Sigmoid colon (tissue), 6 donors: ENCODE measurements at regions not wholly inside any gene's neighbourhood (a gene's known extent, or its start where the extent isn't known, plus 50 kb on each side); places are given as distances from the start of the nearest gene placed in this dataset.

Experiments
- DNase-seq: peaks from one replicate; pipeline ENCODE4 v3.0.0-alpha.2; 2019
- H3K27ac ChIP-seq, 4 donors: fragments of 200-600 bp; sonication (generic); one replicate each; pipeline ENCODE4 v1.5.1; 2016 to 2019; ENCODE audit warnings: mild to moderate bottlenecking in 1 of 4
- H3K27me3 ChIP-seq, 3 donors: fragments of 200-600 bp; sonication (generic); one replicate each; pipeline ENCODE4 v1.5.1; 2019; ENCODE audit warnings: mild to moderate bottlenecking in 1 of 3
- H3K36me3 ChIP-seq, 4 donors: fragments of 200-600 bp; sonication (generic); one replicate each; pipeline ENCODE4 v1.5.1; 2016 to 2019
- H3K4me1 ChIP-seq, 4 donors: fragments of 200-600 bp; sonication (generic); one replicate each; pipeline ENCODE4 v1.5.1; 2017 to 2019
- H3K4me3 ChIP-seq, 4 donors: fragments of 200-600 bp; sonication (generic); one replicate each; pipeline ENCODE4 v1.5.1; 2017 to 2019; ENCODE audit warnings: mild to moderate bottlenecking in 2 of 4, moderate library complexity in 1 of 4
- H3K9me3 ChIP-seq, 4 donors: fragments of 200-600 bp in 3 of 4; sonication (generic) in 3 of 4; one replicate each; pipeline versions ENCODE4 v1.5.1 to v1.6.1; 2013 to 2019
- EP300 ChIP-seq, 4 donors: sonication (generic); formaldehyde crosslinking; IDR thresholded peaks; one replicate each; pipeline ENCODE4 v1.6.1; 2017; ENCODE audit warnings: antibody characterized with exemption in 4 of 4
- POLR2A ChIP-seq, 2 donors: fragments of 450-650 bp; IDR thresholded peaks; one replicate each; pipeline ENCODE4 v1.6.1; 2016; ENCODE audit warnings: antibody characterized with exemption in 2 of 2, mild to moderate bottlenecking in 2 of 2, moderate library complexity in 2 of 2
- POLR2AphosphoS5 ChIP-seq, 4 donors: sonication (generic); formaldehyde crosslinking; IDR thresholded peaks; one replicate each; pipeline ENCODE4 v1.6.1; 2017; ENCODE audit warnings: antibody characterized with exemption in 4 of 4
- WGBS, 2 donors: extraction: QIAGEN DNeasy Blood & Tissue Kit; methylation state at CpG; one replicate each; pipeline ENCODE4 v1.1.7; 2013; 5-methylcytosine and 5-hydroxymethylcytosine counted together
- intact Hi-C: fragments of 100-400 bp; cut with DNase I; formaldehyde crosslinking; loops from one replicate; pipeline ENCODE4 v1.15.1; 2023
- TF ChIP-seq, protein P1 (sequence below), 4 experiments: fragments of 450-650 bp in 3 of 4; fragments of 200-600 bp in 1 of 4; IDR thresholded peaks; one replicate each; pipeline ENCODE4 v1.5.1; 2016 to 2019; ENCODE audit warnings: antibody characterized with exemption in 4 of 4, mild to moderate bottlenecking in 3 of 4, moderate library complexity in 2 of 4
- donor health status: healthy with polysubstance abuse.
- donor health status: healthy.

GRCh38 chr5:5069851-5070250 lies 70.3 kb upstream of the ADAMTS16 start:
- TF ChIP-seq EP300 (IDR thresholded peaks at IDR 0.05): no peak
- TF ChIP-seq, protein P1, sequence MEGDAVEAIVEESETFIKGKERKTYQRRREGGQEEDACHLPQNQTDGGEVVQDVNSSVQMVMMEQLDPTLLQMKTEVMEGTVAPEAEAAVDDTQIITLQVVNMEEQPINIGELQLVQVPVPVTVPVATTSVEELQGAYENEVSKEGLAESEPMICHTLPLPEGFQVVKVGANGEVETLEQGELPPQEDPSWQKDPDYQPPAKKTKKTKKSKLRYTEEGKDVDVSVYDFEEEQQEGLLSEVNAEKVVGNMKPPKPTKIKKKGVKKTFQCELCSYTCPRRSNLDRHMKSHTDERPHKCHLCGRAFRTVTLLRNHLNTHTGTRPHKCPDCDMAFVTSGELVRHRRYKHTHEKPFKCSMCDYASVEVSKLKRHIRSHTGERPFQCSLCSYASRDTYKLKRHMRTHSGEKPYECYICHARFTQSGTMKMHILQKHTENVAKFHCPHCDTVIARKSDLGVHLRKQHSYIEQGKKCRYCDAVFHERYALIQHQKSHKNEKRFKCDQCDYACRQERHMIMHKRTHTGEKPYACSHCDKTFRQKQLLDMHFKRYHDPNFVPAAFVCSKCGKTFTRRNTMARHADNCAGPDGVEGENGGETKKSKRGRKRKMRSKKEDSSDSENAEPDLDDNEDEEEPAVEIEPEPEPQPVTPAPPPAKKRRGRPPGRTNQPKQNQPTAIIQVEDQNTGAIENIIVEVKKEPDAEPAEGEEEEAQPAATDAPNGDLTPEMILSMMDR (IDR thresholded peaks at IDR 0.05): no peak
- TF ChIP-seq POLR2AphosphoS5 (IDR thresholded peaks at IDR 0.05): no peak
- no peak for TF ChIP-seq POLR2A (IDR thresholded peaks at IDR 0.05)
- no peaks in the 10 kb centered on the region for H3K4me1 ChIP-seq
- no peaks in the 10 kb centered on the region for H3K27me3 ChIP-seq
- no peak for DNase-seq
- intact Hi-C loops: no loop called here
- H3K4me3 ChIP-seq: no peak overlapping the region
- H3K27ac ChIP-seq: no peak overlapping the region
- no peaks in the 10 kb centered on the region for H3K36me3 ChIP-seq
- 28 to 64% methylated on average over 5 of the region's 5 CpGs for WGBS, 2 donors
- no peaks in the 10 kb centered on the region for H3K9me3 ChIP-seq

GRCh38 chr5:5071554-5071953 lies 68.6 kb upstream of the ADAMTS16 start:
- no peak for TF ChIP-seq POLR2AphosphoS5 (IDR thresholded peaks at IDR 0.05)
- no peak for TF ChIP-seq POLR2A (IDR thresholded peaks at IDR 0.05)
- TF ChIP-seq, protein P1 (IDR thresholded peaks at IDR 0.05): no peak
- DNase-seq: no peak
- 80 to 83% methylated on average over 5 of the region's 5 CpGs for WGBS, 2 donors

GRCh38 chr5:5077236-5077635 lies 62.9 kb upstream of the ADAMTS16 start:
- no peaks in the 10 kb centered on the region for H3K9me3 ChIP-seq
- intact Hi-C loops: no loop called here
- WGBS, 2 donors: 53 to 60% methylated on average over 1 of the region's 1 CpG

More at GRCh38 chr5:5071554-5071953, 68.6 kb upstream of the ADAMTS16 start:
- Histone ChIP-seq H3K4me3 (no peak overlapping the region), H3K4me1 (no peaks in the 10 kb centered on the region), H3K36me3 (no peaks in the 10 kb centered on the region), H3K27me3 (no peaks in the 10 kb centered on the region), H3K9me3 (no peaks in the 10 kb centered on the region), H3K27ac (no peak overlapping the region)
- intact Hi-C loops: no loop called here

GRCh38 chr5:5078009-5078897 lies 61.9 kb upstream of the ADAMTS16 start:
- Histone ChIP-seq H3K4me3 (no peak overlapping the region), H3K27me3 (no peaks in the 10 kb centered on the region), H3K36me3 (no peaks in the 10 kb centered on the region), H3K27ac (no peak overlapping the region), H3K4me1 (no peaks in the 10 kb centered on the region), H3K9me3 (no peaks in the 10 kb centered on the region)
- DNase-seq: no peak
- intact Hi-C loops: no loop called here
- 57 to 61% methylated on average over 9 of the region's 9 CpGs for WGBS, 2 donors
- TF ChIP-seq, protein P1 (IDR thresholded peaks at IDR 0.05): no peak
- TF ChIP-seq POLR2A (IDR thresholded peaks at IDR 0.05) (no peak), EP300 (IDR thresholded peaks at IDR 0.05) (no peak), POLR2AphosphoS5 (IDR thresholded peaks at IDR 0.05) (no peak)

More at GRCh38 chr5:5077236-5077635, 62.9 kb upstream of the ADAMTS16 start:
- no peaks in the 10 kb centered on the region for H3K36me3 ChIP-seq
- no peak overlapping the region for H3K4me3 ChIP-seq
- no peak for DNase-seq
- no peak overlapping the region for H3K27ac ChIP-seq
- H3K27me3 ChIP-seq: no peaks in the 10 kb centered on the region
- H3K4me1 ChIP-seq: no peaks in the 10 kb centered on the region
- TF ChIP-seq POLR2AphosphoS5 (IDR thresholded peaks at IDR 0.05): no peak

DNA sequence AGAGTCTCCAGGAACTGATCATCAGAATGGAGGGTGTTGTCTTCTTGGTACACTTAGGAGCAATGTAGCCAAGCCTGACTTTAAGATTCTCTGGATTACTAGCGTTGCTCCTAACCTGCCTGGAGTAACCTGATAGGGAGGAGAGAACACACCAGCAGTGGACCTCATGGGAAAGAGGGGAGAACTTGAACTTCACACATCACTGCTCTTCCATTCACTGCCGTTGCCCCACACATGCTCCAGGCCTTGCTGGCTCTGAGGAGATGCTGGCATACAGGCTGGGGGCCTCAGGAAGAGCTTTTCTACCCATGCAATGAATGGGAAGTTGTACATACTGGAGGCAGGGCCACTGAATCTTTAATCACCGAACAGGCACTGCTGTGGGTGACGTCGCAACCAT lies 60.3 kb upstream of the ADAMTS16 start:
- 74 to 75% methylated on average over 5 of the region's 5 CpGs for WGBS, 2 donors
- DNase-seq: no peak
- H3K4me3 ChIP-seq: no peak overlapping the region
- intact Hi-C loops: no loop called here
- TF ChIP-seq POLR2A (IDR thresholded peaks at IDR 0.05) (no peak), EP300 (IDR thresholded peaks at IDR 0.05) (no peak), POLR2AphosphoS5 (IDR thresholded peaks at IDR 0.05) (no peak)
- TF ChIP-seq, protein P1 (IDR thresholded peaks at IDR 0.05): no peak
- H3K27ac ChIP-seq: no peak overlapping the region
- H3K27me3 ChIP-seq: no peaks in the 10 kb centered on the region
- no peaks in the 10 kb centered on the region for H3K36me3 ChIP-seq
- no peaks in the 10 kb centered on the region for H3K9me3 ChIP-seq
- H3K4me1 ChIP-seq: no peaks in the 10 kb centered on the region
